Activated naive CD8-positive, alpha-beta T cell treated with anti-CD3 and anti-CD28 coated beads, Interleukin-2, amount 10 ng/mL, durations not matched to agents 7 days and 5 days (primary cell): ENCODE measurements at regions not wholly inside any gene's neighbourhood (a gene's known extent, or its start where the extent isn't known, plus 50 kb on each side); places are given as distances from the start of the nearest gene placed in this dataset.

ENCODE experiments used
- ATAC-seq: fragments of 150-1000 bp; cut with Tn5 transposase; one replicate; pipeline ENCODE4 v1.10.0; 2021; ENCODE audit warnings: low read depth, moderate library complexity
- POLR2A ChIA-PET: fragments of 350-600 bp; sonication (Branson Sonifier 250); formaldehyde crosslinking; loops from one replicate; lab custom pipeline; 2021; ENCODE audit warnings: antibody characterized with exemption; lab: Charles Lee
- DNase-seq: peaks from one replicate; pipeline ENCODE4 v3.0.0; 2021
- H3K27ac Mint-ChIP-seq: one replicate; pipeline ENCODE4 v1.8.0; 2022; ENCODE audit warnings: mild to moderate bottlenecking, mixed read lengths
- H3K27me3 Mint-ChIP-seq: one replicate; pipeline ENCODE4 v1.8.0; 2022; ENCODE audit warnings: mild to moderate bottlenecking, moderate library complexity, mixed read lengths
- H3K36me3 Mint-ChIP-seq: one replicate; pipeline ENCODE4 v1.8.0; 2021; ENCODE audit warnings: mild to moderate bottlenecking, mixed read lengths
- H3K4me1 Mint-ChIP-seq: one replicate; pipeline ENCODE4 v1.8.0; 2021; ENCODE audit warnings: mixed read lengths
- H3K4me3 Mint-ChIP-seq: one replicate; pipeline ENCODE4 v1.8.0; 2022; ENCODE audit warnings: mild to moderate bottlenecking, moderate library complexity, mixed read lengths
- H3K9me3 Mint-ChIP-seq: one replicate; pipeline ENCODE4 v1.8.0; 2021; ENCODE audit warnings: mixed read lengths

DNA sequence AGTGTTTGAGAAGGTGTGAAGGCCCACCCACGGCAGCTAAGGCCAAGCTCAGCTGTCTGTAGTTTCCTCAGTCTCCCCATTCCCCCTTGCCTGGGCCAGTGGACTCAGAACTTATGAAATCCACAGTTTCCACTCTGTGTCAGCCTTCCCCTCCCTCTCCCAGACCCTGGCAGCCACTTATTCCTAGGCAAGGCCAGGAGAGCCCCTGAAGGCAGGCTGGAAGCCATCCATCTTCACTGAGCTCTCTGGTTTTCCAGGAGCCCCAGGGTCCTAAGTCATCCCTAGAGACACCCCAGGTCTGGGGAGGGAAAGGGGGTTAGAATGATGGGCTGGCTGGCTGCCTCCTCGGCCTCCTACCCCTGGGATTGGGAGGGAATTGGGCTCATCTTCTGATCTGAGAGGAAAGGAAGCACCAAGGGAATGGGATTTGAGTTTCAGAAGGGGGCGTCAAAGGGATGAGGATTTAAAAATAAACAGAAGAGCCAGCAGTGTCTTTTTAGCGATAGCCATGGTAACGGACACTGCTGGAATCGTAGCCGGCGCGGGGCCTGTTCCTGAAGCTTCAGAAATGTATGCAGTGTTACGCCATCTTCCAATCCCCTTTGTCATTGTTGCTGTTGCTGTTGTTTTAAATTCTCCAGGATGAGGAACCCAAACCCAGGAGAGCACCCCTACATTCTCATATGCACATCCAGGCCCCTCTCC, 561.1 kb upstream of the CADM1 start:
- POLR2A ChIA-PET: no interaction called here
- no peaks in the 10 kb centered on the region for H3K4me1 Mint-ChIP-seq
- DNase-seq: no peak
- no peak overlapping the region for H3K27ac Mint-ChIP-seq
- H3K9me3 Mint-ChIP-seq: no peaks in the 10 kb centered on the region
- no peak for ATAC-seq
- peaks cover 3% of the 10 kb centered on the region for H3K27me3 Mint-ChIP-seq
- H3K4me3 Mint-ChIP-seq: no peak overlapping the region
- H3K36me3 Mint-ChIP-seq: no peaks in the 10 kb centered on the region

DNA sequence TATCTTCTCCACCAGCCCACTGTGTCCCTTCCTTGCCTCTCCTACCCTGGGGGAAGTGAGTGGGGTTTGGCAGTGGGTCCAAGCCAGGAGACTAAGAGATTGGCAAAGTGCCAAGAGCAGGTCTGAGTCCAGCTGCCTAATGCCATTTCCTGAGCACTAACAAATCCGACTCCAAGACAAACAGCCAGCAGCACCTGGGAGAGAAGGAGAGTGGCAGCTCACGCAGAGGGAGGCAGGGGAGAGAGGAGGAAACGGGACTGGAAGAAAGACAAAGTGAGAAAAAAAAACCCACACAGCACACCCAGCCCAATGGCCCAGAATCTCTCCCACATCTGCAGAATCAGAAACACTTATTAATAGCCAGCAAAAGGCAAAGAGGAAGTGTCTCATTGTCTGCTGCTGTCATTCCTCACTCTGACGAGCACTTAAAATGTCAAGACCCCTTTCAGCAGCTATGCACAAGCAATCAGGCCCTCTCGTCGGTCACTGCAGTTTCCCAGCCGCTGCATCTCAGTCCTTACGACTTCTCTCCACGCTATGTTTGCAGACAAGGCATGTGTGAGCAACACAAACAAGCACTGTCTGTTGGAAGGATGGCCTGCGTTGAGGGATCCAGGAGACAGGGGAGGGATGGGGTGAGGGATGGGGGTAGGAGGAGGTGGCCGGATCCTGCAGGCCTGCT, 558.4 kb upstream of the CADM1 start:
- Mint-ChIP-seq H3K27me3 (peaks cover 4% of the 10 kb centered on the region), H3K36me3 (no peaks in the 10 kb centered on the region), H3K27ac (no peak overlapping the region), H3K4me1 (no peaks in the 10 kb centered on the region), H3K9me3 (no peaks in the 10 kb centered on the region), H3K4me3 (no peak overlapping the region)
- POLR2A ChIA-PET: no interaction called here
- ATAC-seq: no peak
- DNase-seq: no peak

DNA sequence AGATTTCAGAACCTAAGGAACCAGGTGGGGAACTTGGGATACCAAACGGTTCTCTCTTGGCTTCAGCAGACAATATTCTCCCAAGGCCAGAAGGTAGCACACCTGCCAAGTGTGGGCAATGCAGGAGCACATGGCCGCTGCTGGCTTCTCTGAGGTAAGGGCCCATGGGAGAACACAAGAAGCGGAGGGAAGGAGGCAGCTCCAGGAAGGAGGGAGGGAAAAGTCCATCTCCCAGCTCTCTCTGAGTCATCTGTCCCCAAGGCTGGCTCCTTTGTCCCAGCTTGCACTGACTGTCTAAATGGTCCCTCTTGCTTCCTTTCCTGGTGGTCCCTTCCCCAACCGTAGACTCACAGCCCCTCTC, 557.9 kb upstream of the CADM1 start:
- H3K36me3 Mint-ChIP-seq: no peaks in the 10 kb centered on the region
- H3K27ac Mint-ChIP-seq: no peak overlapping the region
- POLR2A ChIA-PET: no interaction called here
- H3K27me3 Mint-ChIP-seq: peaks cover 4% of the 10 kb centered on the region
- no peak for ATAC-seq
- H3K4me1 Mint-ChIP-seq: no peaks in the 10 kb centered on the region
- no peak for DNase-seq
- H3K9me3 Mint-ChIP-seq: no peaks in the 10 kb centered on the region
- no peak overlapping the region for H3K4me3 Mint-ChIP-seq

DNA sequence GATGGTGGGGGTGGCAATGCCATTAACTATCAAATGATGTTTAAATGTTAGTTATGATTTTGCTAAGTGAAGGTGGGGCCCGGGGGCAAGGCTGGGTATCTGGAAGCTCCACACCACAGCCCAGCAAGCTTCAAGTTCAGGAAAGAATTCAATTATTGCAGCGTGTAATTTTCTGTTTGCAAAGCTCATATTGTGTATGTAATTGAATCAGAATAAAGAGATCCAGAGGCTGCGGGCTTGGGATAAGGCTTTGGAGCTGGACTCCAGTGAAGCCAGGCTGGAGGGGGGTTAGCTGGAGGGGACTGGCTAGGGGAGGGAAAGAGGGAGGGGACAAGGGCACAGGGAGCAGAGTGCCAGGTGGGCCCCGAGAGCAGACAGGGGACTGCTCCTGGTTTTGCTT, 557.1 kb upstream of the CADM1 start:
- H3K4me3 Mint-ChIP-seq: no peak overlapping the region
- DNase-seq (no peak), ATAC-seq (no peak)
- peaks cover 1% of the 10 kb centered on the region for H3K9me3 Mint-ChIP-seq
- H3K36me3 Mint-ChIP-seq: no peaks in the 10 kb centered on the region
- H3K27me3 Mint-ChIP-seq: peaks cover 6% of the 10 kb centered on the region
- POLR2A ChIA-PET: no interaction called here
- no peak overlapping the region for H3K27ac Mint-ChIP-seq
- no peaks in the 10 kb centered on the region for H3K4me1 Mint-ChIP-seq

DNA sequence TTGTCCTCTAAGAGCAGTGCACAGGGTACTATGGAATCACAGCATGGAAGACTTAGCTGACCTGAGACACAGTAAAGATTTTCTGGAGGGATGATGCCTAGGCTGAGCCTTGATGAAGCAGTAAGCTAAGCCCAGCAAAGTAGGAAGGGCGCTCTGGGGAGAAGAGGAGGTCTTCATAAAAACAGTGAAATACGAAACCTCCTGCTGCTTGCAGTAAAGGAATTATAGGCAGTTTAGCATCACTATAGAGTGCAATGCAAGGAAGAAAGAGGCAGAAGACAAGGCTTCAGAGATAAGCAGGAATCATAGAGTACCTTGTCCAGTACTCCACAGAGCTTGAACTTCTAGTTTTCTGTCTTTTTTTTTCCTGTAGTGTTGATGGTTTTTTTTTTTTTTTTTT, 555.7 kb upstream of the CADM1 start:
- Mint-ChIP-seq H3K36me3 (no peaks in the 10 kb centered on the region), H3K4me3 (no peak overlapping the region), H3K27ac (no peak overlapping the region), H3K4me1 (no peaks in the 10 kb centered on the region), H3K9me3 (peaks cover 1% of the 10 kb centered on the region), H3K27me3 (peaks cover 6% of the 10 kb centered on the region)
- POLR2A ChIA-PET: no interaction called here
- no peak for ATAC-seq
- no peak for DNase-seq

DNA sequence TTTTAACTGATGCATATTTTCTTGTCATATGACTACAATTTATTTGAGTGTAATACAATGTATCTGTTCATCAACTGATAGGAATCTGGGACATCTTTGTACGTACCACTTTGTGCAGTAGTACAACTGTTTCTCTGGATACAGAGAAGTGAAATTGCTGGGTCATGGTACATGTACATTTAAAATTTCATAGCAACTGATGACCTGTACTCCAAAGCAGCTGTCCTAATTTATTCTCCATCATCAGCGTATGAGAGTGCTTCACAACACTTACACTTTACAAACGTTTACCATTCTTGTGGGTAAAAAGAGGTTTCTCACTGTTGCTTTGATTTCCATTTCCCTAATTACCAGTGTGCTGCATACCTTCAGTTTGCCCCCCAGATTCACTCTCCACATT, 552.8 kb upstream of the CADM1 start:
- no peak for ATAC-seq

DNA sequence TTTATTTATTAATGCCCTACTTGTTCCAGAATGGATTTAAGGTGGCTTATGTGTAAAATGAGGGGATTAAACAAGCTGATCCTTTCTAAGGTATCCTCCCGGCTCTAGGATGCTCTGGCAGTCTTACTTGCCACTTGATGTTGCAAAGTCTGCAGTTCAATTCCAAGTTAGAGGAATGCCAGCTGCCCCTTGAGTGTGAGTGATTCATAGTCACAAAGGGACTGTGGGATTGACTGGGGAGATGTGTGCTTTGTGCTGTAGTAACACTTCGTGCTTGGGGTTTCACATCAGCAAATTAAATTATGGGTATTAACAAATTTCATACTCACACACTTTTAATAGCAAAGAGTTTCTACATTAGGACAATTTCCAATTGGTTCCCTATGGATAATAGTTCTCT, 550.8 kb upstream of the CADM1 start:
- no peaks in the 10 kb centered on the region for H3K36me3 Mint-ChIP-seq
- H3K9me3 Mint-ChIP-seq: peaks cover 1% of the 10 kb centered on the region

More for the DNA sequence above, 552.8 kb upstream of the CADM1 start:
- Mint-ChIP-seq H3K36me3 (no peaks in the 10 kb centered on the region), H3K27me3 (peaks cover 6% of the 10 kb centered on the region), H3K4me3 (no peak overlapping the region), H3K9me3 (peaks cover 1% of the 10 kb centered on the region), H3K4me1 (no peaks in the 10 kb centered on the region), H3K27ac (no peak overlapping the region)
- POLR2A ChIA-PET: no interaction called here
- no peak for DNase-seq

DNA sequence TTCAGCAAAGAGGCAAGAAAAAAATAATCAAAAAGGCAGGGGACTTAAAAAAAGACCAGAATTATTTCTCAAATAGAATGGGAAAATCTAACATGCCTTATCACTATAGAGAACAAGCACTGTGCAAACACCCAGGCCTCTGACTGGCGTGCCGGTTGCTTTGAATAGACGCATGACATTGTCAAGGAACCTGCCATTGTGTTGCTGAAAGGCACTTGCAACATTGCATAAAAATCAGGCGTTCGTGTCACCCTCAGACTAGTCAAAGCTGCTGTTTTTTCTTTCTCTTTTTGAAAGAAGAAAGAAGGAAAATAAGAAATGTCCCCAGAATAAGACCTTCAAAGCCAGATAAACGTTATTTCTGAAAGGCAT, 549.3 kb upstream of the CADM1 start:
- POLR2A ChIA-PET: no interaction called here
- DNase-seq (no peak), ATAC-seq (no peak)
- Mint-ChIP-seq H3K36me3 (no peaks in the 10 kb centered on the region), H3K27me3 (peaks cover 2% of the 10 kb centered on the region), H3K4me1 (no peaks in the 10 kb centered on the region), H3K27ac (no peak overlapping the region), H3K4me3 (no peak overlapping the region), H3K9me3 (peaks cover 1% of the 10 kb centered on the region)

More for the DNA sequence above, 550.8 kb upstream of the CADM1 start:
- Mint-ChIP-seq H3K27ac (no peak overlapping the region), H3K27me3 (peaks cover 2% of the 10 kb centered on the region), H3K4me3 (no peak overlapping the region), H3K4me1 (no peaks in the 10 kb centered on the region)
- no peak for ATAC-seq
- POLR2A ChIA-PET: no interaction called here
- DNase-seq: no peak

DNA sequence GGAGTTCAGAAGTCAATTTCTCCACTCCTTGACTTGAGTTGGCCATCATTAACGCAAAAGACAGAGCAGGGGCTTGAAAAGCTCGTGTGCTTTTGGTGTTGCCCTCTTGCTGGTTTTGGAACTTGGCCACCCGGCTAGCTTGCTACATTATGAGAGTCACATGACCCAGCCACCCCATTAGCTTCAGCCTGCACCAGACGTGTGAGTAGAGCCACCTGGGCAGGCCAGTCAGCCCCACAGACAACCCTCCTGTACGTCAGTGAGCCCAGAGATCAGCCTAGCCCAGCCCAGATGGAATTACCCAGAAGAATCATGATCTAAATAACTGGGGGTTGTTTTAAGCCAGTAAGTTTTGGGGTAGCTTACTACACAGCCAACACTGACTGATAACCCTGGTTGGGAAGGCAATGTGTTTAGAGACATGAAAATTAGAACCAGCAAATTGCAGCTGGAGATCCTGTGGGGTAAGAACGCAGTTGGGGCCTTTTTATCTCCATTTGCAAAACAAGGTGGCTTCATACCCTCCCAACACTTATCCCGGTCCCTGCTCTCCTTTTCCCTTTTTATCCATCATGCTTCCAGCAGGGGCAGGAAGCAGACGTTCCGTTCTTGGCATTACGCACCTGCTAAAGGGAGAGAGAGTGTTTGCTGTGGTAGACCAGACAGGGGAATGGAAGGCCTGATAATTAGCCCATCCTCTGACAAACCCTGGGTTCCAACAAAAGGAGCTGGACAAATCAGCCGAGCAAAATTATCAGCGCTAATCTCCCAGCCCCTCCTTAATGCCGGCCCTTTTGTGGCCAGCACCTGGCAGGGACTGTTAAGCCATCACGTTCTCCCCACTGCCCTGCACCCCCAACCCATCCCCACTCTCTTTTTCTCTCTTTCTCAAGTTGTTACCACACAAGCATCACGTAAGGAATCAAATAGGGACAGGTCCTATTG, 548.7 kb upstream of the CADM1 start:
- ATAC-seq (no peak), DNase-seq (no peak)
- Mint-ChIP-seq H3K4me3 (no peak overlapping the region), H3K4me1 (no peaks in the 10 kb centered on the region), H3K27me3 (peaks cover 2% of the 10 kb centered on the region), H3K36me3 (no peaks in the 10 kb centered on the region), H3K27ac (no peak overlapping the region), H3K9me3 (peaks cover 1% of the 10 kb centered on the region)
- POLR2A ChIA-PET: no interaction called here

DNA sequence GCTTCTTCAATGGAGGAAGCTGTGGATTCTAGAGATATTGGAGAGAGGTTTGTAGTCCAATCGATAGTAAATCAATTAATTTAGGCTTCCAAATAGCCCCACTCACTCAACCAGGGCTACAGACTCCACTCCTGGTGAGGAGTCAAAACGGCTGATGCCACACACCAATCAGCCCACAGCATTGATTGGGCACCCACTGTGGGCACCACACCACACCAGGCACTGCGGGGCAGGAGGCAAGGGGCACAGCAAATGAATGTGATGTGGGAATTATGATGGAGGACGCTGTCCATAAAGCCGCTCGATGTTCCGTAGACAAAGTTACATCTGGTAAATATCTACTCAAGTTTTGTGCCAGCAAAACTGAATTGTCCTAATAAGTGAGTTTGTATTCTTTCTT, 547.3 kb upstream of the CADM1 start:
- no peaks in the 10 kb centered on the region for H3K4me1 Mint-ChIP-seq
- H3K36me3 Mint-ChIP-seq: no peaks in the 10 kb centered on the region

DNA sequence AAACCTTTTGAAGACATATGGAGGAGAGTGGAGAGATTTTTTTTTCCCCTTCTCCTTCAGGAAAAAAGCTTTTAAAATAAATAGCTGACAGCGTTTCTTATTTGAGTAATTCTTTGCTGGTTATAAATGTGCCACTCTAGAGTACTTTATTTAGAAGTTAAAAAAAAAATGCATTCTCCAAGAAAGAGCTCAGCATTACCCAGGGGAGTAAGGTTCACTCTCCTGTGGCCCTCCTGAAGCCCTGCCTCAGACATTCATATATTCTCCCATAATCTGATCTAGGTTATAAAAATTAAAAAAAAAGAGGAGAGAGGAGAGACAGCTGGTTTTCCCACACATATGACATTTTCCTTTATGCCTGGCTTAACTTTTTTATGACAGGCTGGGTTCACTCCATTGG, 545.2 kb upstream of the CADM1 start:
- Mint-ChIP-seq H3K4me1 (no peaks in the 10 kb centered on the region), H3K27me3 (no peaks in the 10 kb centered on the region), H3K4me3 (no peak overlapping the region), H3K36me3 (no peaks in the 10 kb centered on the region), H3K9me3 (no peaks in the 10 kb centered on the region), H3K27ac (no peak overlapping the region)
- POLR2A ChIA-PET: no interaction called here
- DNase-seq: no peak
- no peak for ATAC-seq

More for the DNA sequence above, 547.3 kb upstream of the CADM1 start:
- no peak overlapping the region for H3K27ac Mint-ChIP-seq
- POLR2A ChIA-PET: no interaction called here
- H3K27me3 Mint-ChIP-seq: peaks cover 2% of the 10 kb centered on the region
- ATAC-seq (no peak), DNase-seq (no peak)
- H3K9me3 Mint-ChIP-seq: peaks cover 1% of the 10 kb centered on the region
- no peak overlapping the region for H3K4me3 Mint-ChIP-seq

DNA sequence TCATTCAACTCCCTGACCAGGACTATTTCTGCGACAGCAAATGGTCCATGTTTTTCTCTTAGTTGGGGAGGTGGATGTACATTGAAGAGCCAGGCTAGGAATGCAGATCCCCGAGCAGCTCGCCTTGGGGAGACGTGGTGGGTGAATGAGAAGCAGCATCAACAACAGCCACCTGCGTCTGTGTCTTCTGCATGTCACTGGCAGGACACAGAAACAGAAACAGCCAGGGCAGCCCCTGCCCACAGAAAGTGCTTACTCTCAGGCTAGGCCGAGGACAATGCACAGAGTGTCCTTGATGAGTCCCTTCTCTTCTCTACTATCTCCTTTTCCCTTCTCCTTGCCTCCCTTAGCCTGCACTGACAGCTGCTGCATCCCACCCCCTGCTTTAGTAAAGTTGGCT, 541.9 kb upstream of the CADM1 start:
- no peak overlapping the region for H3K27ac Mint-ChIP-seq
- no peaks in the 10 kb centered on the region for H3K9me3 Mint-ChIP-seq
- no peaks in the 10 kb centered on the region for H3K4me1 Mint-ChIP-seq
- no peaks in the 10 kb centered on the region for H3K27me3 Mint-ChIP-seq
- H3K4me3 Mint-ChIP-seq: no peak overlapping the region
- POLR2A ChIA-PET: no interaction called here
- ATAC-seq (no peak), DNase-seq (no peak)
- no peaks in the 10 kb centered on the region for H3K36me3 Mint-ChIP-seq

DNA sequence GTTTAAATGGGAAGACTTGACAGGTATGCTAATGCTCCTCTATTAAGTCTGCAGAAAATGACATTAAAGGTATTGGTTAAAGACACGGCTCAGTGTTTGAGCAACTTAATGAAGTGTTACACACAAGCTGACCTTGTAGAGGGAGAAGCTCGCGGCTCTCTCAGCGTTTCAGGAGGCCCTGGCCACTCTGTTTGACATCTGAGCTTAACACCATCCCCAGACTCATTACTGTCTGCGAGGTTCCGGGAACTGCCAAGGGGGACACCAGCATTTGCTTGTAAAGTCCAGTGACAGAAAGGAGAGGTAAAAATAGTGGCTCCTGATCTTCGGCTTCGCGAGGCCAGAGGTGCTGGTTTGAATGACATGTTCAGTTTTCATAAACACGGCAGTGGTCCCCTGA, 540.7 kb upstream of the CADM1 start:
- ATAC-seq (no peak), DNase-seq (no peak)
- Mint-ChIP-seq H3K27ac (no peak overlapping the region), H3K36me3 (no peaks in the 10 kb centered on the region), H3K27me3 (no peaks in the 10 kb centered on the region), H3K9me3 (no peaks in the 10 kb centered on the region), H3K4me3 (no peak overlapping the region), H3K4me1 (no peaks in the 10 kb centered on the region)
- POLR2A ChIA-PET: no interaction called here

DNA sequence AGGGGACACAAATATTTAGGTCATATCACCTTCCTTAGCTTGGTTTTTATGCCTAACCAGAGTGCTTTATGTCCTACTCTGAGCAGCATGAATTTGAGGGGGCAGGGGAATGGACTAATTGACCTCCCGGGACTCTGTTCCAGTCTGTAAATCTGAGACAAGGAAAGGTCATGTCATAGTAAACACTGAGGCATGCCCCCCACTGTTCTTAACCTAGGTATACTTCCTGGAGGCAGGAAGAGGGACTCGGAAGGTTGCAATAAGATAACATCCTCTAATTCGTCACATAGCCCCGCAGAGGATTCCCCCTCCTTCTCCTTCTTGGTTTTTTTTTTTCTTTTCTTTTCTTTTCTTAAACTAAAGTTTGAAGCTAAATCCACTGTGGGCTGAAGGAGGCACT, 540.3 kb upstream of the CADM1 start:
- Mint-ChIP-seq H3K27me3 (no peaks in the 10 kb centered on the region), H3K4me1 (no peaks in the 10 kb centered on the region), H3K4me3 (no peak overlapping the region), H3K9me3 (no peaks in the 10 kb centered on the region), H3K27ac (no peak overlapping the region), H3K36me3 (no peaks in the 10 kb centered on the region)
- DNase-seq (no peak), ATAC-seq (no peak)
- POLR2A ChIA-PET: no interaction called here
